ENCODE measurements at regions not wholly inside any gene's neighbourhood (a gene's known extent, or its start where the extent isn't known, plus 50 kb on each side); places are given as distances from the start of the nearest gene placed in this dataset.

GRCh38 chr2:129071531-129071930 is 752.9 kb upstream of the HS6ST1 start:
- Histone ChIP-seq H3K4me2 (ENCODE audit: low read depth, low read length, poor library complexity, severe bottlenecking) (no peak overlapping the region), H3K4me1 (ENCODE audit: low read length) (no peaks in the 10 kb centered on the region), H3K9me2 (replicated peaks; ENCODE audit: insufficient read depth, low read length) (no peaks in the 10 kb centered on the region), H2AFZ (ENCODE audit: low read length) (no peak overlapping the region), H4K20me1 (ENCODE audit: insufficient read depth, low read depth, low read length) (no peaks in the 10 kb centered on the region), H3K27me3 (ENCODE audit: low read length) (no peaks in the 10 kb centered on the region), H3K9ac (ENCODE audit: low read length) (no peak overlapping the region), H3K79me2 (ENCODE audit: low read length) (no peaks in the 10 kb centered on the region), H3K36me3 (ENCODE audit: insufficient read depth, low read length) (no peaks in the 10 kb centered on the region), H3K9me3 (ENCODE audit: low read length) (no peaks in the 10 kb centered on the region), H3K27ac (ENCODE audit: low read length) (no peak overlapping the region), H3K4me3 (ENCODE audit: low read length) (no peak overlapping the region)
- no peak for DNase-seq

DNA sequence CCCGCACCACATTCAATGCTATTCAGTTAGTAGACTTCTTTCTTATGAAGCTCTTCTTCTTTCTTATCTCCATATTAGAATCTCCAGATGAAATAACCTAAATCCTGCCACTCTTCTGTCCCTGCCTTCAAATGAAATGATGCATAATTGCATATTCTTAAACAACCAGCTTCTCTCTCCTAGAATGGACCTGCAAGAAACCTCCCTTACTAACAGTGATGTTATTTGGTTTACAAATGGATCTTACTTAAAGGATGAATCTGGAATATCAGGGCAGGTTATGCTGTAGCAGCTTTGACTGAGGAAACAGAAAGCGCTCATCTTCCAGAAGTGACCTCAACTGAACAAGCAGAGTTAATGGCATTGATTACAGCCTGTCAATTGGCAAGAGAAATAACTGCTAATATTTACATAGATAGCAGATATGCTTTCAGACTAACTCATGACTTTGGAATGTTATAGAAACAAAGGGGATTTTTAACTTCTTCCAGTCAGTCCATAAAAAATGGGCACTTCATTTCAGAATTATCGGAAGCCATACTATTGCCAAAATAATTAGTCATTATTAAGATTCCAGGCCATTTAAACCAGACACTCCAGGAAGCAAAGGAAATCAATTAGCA is 755.7 kb upstream of the HS6ST1 start:
- H3K9me3 ChIP-seq (ENCODE audit: low read length): no peaks in the 10 kb centered on the region
- no peaks in the 10 kb centered on the region for H3K79me2 ChIP-seq (ENCODE audit: low read length)
- H3K4me2 ChIP-seq (ENCODE audit: low read depth, low read length, poor library complexity, severe bottlenecking): no peak overlapping the region
- no peaks in the 10 kb centered on the region for H3K4me1 ChIP-seq (ENCODE audit: low read length)
- no peaks in the 10 kb centered on the region for H4K20me1 ChIP-seq (ENCODE audit: insufficient read depth, low read depth, low read length)
- no peak overlapping the region for H3K4me3 ChIP-seq (ENCODE audit: low read length)
- H3K27ac ChIP-seq (ENCODE audit: low read length): no peak overlapping the region
- H2AFZ ChIP-seq (ENCODE audit: low read length): no peak overlapping the region
- H3K36me3 ChIP-seq (ENCODE audit: insufficient read depth, low read length): no peaks in the 10 kb centered on the region
- DNase-seq: no peak
- no peak overlapping the region for H3K9ac ChIP-seq (ENCODE audit: low read length)
- no peaks in the 10 kb centered on the region for H3K27me3 ChIP-seq (ENCODE audit: low read length)
- no peaks in the 10 kb centered on the region for H3K9me2 ChIP-seq (replicated peaks; ENCODE audit: insufficient read depth, low read length)

DNA sequence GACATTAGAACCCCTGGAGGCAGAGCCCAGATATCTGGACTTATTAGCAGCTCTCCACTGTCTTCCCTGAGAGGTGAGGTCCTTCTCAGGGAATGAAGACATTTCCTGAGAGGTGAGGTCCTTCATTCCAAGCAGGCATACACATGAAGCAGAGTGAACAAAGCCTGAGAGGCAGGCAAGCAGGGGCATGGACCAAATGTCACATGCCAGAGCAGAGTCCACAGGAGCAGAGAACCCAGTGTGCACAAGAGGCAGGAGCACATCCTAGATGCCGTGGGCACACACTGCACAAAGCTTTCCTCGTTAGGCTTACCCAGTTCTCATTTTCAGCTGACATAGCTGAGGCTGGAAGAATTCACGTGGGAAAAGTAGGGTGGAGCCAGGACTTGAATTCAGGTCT is 759.9 kb upstream of the HS6ST1 start:
- Histone ChIP-seq H3K27me3 (ENCODE audit: low read length) (no peaks in the 10 kb centered on the region), H3K79me2 (ENCODE audit: low read length) (no peaks in the 10 kb centered on the region), H4K20me1 (ENCODE audit: insufficient read depth, low read depth, low read length) (no peaks in the 10 kb centered on the region), H3K9ac (ENCODE audit: low read length) (no peak overlapping the region), H3K9me3 (ENCODE audit: low read length) (no peaks in the 10 kb centered on the region), H2AFZ (ENCODE audit: low read length) (no peak overlapping the region), H3K4me3 (ENCODE audit: low read length) (no peak overlapping the region), H3K9me2 (replicated peaks; ENCODE audit: insufficient read depth, low read length) (no peaks in the 10 kb centered on the region), H3K36me3 (ENCODE audit: insufficient read depth, low read length) (no peaks in the 10 kb centered on the region), H3K27ac (ENCODE audit: low read length) (no peak overlapping the region), H3K4me1 (ENCODE audit: low read length) (no peaks in the 10 kb centered on the region), H3K4me2 (ENCODE audit: low read depth, low read length, poor library complexity, severe bottlenecking) (no peak overlapping the region)
- DNase-seq: no peak

GRCh38 chr2:129080715-129081476 is 762.2 kb upstream of the HS6ST1 start:
- no peaks in the 10 kb centered on the region for H4K20me1 ChIP-seq (ENCODE audit: insufficient read depth, low read depth, low read length)
- no peak overlapping the region for H3K9ac ChIP-seq (ENCODE audit: low read length)
- no peaks in the 10 kb centered on the region for H3K36me3 ChIP-seq (ENCODE audit: insufficient read depth, low read length)
- H3K4me2 ChIP-seq (ENCODE audit: low read depth, low read length, poor library complexity, severe bottlenecking): no peak overlapping the region
- H3K9me3 ChIP-seq (ENCODE audit: low read length): no peaks in the 10 kb centered on the region
- no peak overlapping the region for H3K27ac ChIP-seq (ENCODE audit: low read length)
- no peaks in the 10 kb centered on the region for H3K9me2 ChIP-seq (replicated peaks; ENCODE audit: insufficient read depth, low read length)
- no peaks in the 10 kb centered on the region for H3K79me2 ChIP-seq (ENCODE audit: low read length)
- H2AFZ ChIP-seq (ENCODE audit: low read length): no peak overlapping the region
- DNase-seq: no peak
- H3K4me1 ChIP-seq (ENCODE audit: low read length): no peaks in the 10 kb centered on the region
- H3K4me3 ChIP-seq (ENCODE audit: low read length): no peak overlapping the region
- no peaks in the 10 kb centered on the region for H3K27me3 ChIP-seq (ENCODE audit: low read length)

DNA sequence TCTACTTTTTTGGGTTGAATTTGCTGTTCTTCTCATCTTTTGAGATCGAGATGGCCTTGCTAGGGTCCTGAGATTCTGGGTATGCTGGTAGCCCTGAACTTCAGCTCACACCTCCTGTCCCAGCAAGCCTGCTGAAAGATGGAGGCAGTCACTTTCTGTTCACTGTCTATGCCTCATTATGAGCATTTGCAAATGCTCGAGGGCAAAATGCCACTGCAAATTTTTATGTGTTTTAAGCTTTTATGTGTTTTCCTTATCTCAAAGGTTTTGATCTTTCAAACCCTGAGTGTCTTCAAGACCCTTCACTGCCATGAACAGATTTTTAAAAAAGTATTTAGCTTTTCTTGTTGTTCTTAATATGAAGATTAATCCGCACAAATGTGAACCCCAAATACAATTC is 766.7 kb upstream of the HS6ST1 start:
- no peaks in the 10 kb centered on the region for H3K9me2 ChIP-seq (replicated peaks; ENCODE audit: insufficient read depth, low read length)
- H3K9me3 ChIP-seq (ENCODE audit: low read length): no peaks in the 10 kb centered on the region
- H2AFZ ChIP-seq (ENCODE audit: low read length): no peak overlapping the region
- no peak overlapping the region for H3K4me3 ChIP-seq (ENCODE audit: low read length)
- H3K4me1 ChIP-seq (ENCODE audit: low read length): no peaks in the 10 kb centered on the region
- H3K27ac ChIP-seq (ENCODE audit: low read length): no peak overlapping the region
- H3K27me3 ChIP-seq (ENCODE audit: low read length): no peaks in the 10 kb centered on the region
- H3K79me2 ChIP-seq (ENCODE audit: low read length): no peaks in the 10 kb centered on the region
- no peak overlapping the region for H3K9ac ChIP-seq (ENCODE audit: low read length)
- no peaks in the 10 kb centered on the region for H4K20me1 ChIP-seq (ENCODE audit: insufficient read depth, low read depth, low read length)
- no peak overlapping the region for H3K4me2 ChIP-seq (ENCODE audit: low read depth, low read length, poor library complexity, severe bottlenecking)
- DNase-seq: no peak
- no peaks in the 10 kb centered on the region for H3K36me3 ChIP-seq (ENCODE audit: insufficient read depth, low read length)

DNA sequence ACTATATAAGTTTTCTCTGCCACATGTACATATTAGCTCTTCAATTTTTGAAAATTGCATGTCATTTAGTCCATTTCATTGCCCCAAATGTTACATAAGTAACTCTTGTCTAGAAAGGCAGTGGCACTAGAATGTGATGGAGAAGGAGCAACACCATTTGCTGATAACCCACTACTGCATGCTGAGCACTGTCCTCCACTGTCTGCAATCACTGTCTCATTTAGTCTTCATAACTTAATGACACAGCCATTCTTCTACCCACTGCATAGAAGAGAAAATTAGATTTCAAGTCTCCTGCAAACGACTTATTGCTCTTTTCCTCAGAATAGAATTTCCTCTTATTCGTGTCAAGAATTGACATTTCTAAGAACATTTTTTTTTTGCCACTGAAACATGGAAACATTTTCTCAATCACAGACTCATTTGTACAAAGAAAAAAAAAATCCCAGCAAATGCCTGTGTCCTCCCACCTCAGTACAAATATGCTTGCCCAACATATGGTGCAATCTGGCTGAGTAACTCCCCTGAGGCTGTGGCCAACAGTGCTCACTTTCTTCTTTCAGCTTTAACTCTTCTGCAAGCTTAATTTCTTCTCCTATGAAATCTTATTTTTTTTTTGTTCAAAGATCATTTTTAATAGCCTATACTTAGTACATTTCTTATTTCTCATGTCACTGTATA is 768.6 kb upstream of the HS6ST1 start:
- no peaks in the 10 kb centered on the region for H3K79me2 ChIP-seq (ENCODE audit: low read length)
- H3K9me3 ChIP-seq (ENCODE audit: low read length): no peaks in the 10 kb centered on the region
- H2AFZ ChIP-seq (ENCODE audit: low read length): no peak overlapping the region
- no peaks in the 10 kb centered on the region for H3K36me3 ChIP-seq (ENCODE audit: insufficient read depth, low read length)
- no peak overlapping the region for H3K4me3 ChIP-seq (ENCODE audit: low read length)
- no peak overlapping the region for H3K27ac ChIP-seq (ENCODE audit: low read length)
- H3K4me1 ChIP-seq (ENCODE audit: low read length): no peaks in the 10 kb centered on the region
- DNase-seq: no peak
- no peaks in the 10 kb centered on the region for H3K27me3 ChIP-seq (ENCODE audit: low read length)
- no peaks in the 10 kb centered on the region for H3K9me2 ChIP-seq (replicated peaks; ENCODE audit: insufficient read depth, low read length)
- H3K9ac ChIP-seq (ENCODE audit: low read length): no peak overlapping the region
- H3K4me2 ChIP-seq (ENCODE audit: low read depth, low read length, poor library complexity, severe bottlenecking): no peak overlapping the region
- H4K20me1 ChIP-seq (ENCODE audit: insufficient read depth, low read depth, low read length): no peaks in the 10 kb centered on the region

- Histone ChIP-seq H3K4me3 (ENCODE audit: low read length) (no peak overlapping the region), H2AFZ (ENCODE audit: low read length) (no peak overlapping the region), H3K36me3 (ENCODE audit: insufficient read depth, low read length) (no peaks in the 10 kb centered on the region), H3K79me2 (ENCODE audit: low read length) (no peaks in the 10 kb centered on the region), H3K9ac (ENCODE audit: low read length) (no peak overlapping the region), H3K4me1 (ENCODE audit: low read length) (no peaks in the 10 kb centered on the region), H3K9me2 (replicated peaks; ENCODE audit: insufficient read depth, low read length) (no peaks in the 10 kb centered on the region), H3K9me3 (ENCODE audit: low read length) (no peaks in the 10 kb centered on the region), H4K20me1 (ENCODE audit: insufficient read depth, low read depth, low read length) (no peaks in the 10 kb centered on the region), H3K4me2 (ENCODE audit: low read depth, low read length, poor library complexity, severe bottlenecking) (no peak overlapping the region), H3K27me3 (ENCODE audit: low read length) (no peaks in the 10 kb centered on the region), H3K27ac (ENCODE audit: low read length) (no peak overlapping the region)
- no peak for DNase-seq
Measured at GRCh38 chr2:129091620-129092019, 773.0 kb upstream of the HS6ST1 start.

- H3K9me3 ChIP-seq (ENCODE audit: low read length): no peaks in the 10 kb centered on the region
- H3K27me3 ChIP-seq (ENCODE audit: low read length): no peaks in the 10 kb centered on the region
- no peak overlapping the region for H3K4me3 ChIP-seq (ENCODE audit: low read length)
- no peaks in the 10 kb centered on the region for H3K9me2 ChIP-seq (replicated peaks; ENCODE audit: insufficient read depth, low read length)
- H2AFZ ChIP-seq (ENCODE audit: low read length): no peak overlapping the region
- H4K20me1 ChIP-seq (ENCODE audit: insufficient read depth, low read depth, low read length): no peaks in the 10 kb centered on the region
- no peaks in the 10 kb centered on the region for H3K79me2 ChIP-seq (ENCODE audit: low read length)
- H3K4me1 ChIP-seq (ENCODE audit: low read length): no peaks in the 10 kb centered on the region
- no peak for DNase-seq
- no peak overlapping the region for H3K4me2 ChIP-seq (ENCODE audit: low read depth, low read length, poor library complexity, severe bottlenecking)
- H3K27ac ChIP-seq (ENCODE audit: low read length): no peak overlapping the region
- no peak overlapping the region for H3K9ac ChIP-seq (ENCODE audit: low read length)
- H3K36me3 ChIP-seq (ENCODE audit: insufficient read depth, low read length): no peaks in the 10 kb centered on the region
Measured at GRCh38 chr2:129092956-129093355, 774.3 kb upstream of the HS6ST1 start.
